ENCODE measurements at regions not wholly inside any gene's neighbourhood (a gene's known extent, or its start where the extent isn't known, plus 50 kb on each side); places are given as distances from the start of the nearest gene placed in this dataset.

- TF ChIP-seq EP300 (IDR thresholded peaks at IDR 0.05) (no peak), CTCF (IDR thresholded peaks at IDR 0.05) (no peak), POLR2A (IDR thresholded peaks at IDR 0.05) (no peak)
- intact Hi-C loops (cut with DNase I), result no loop called here
- Histone ChIP-seq H3K9me3 (no peaks in the 10 kb centered on the region), H3K4me3 (no peak overlapping the region), H3K27me3 (no peaks in the 10 kb centered on the region), H3K27ac (no peak overlapping the region), H3K4me1 (ENCODE audit: insufficient read depth) (no peaks in the 10 kb centered on the region), H3K36me3 (no peaks in the 10 kb centered on the region)
- 60 to 72% (median 71%) methylated on average over 1 of the region's 1 CpG for WGBS, 3 donors
- no peak for DNase-seq
Measured at GRCh38 chr2:59427980-59428379, 1125.5 kb downstream of the BCL11A start.

- Histone ChIP-seq H3K27ac (no peak overlapping the region), H3K4me1 (ENCODE audit: insufficient read depth) (no peaks in the 10 kb centered on the region), H3K27me3 (no peaks in the 10 kb centered on the region), H3K36me3 (no peaks in the 10 kb centered on the region), H3K4me3 (no peak overlapping the region), H3K9me3 (no peaks in the 10 kb centered on the region)
- no peak for TF ChIP-seq CTCF (IDR thresholded peaks at IDR 0.05)
- TF ChIP-seq EP300 (IDR thresholded peaks at IDR 0.05), result no peak
- TF ChIP-seq POLR2A (IDR thresholded peaks at IDR 0.05), result no peak
- intact Hi-C loops (cut with DNase I), result no loop called here
- 32 to 38% (median 34%) methylated on average over 3 of the region's 3 CpGs for WGBS, 3 donors
- no peak for DNase-seq
Measured at GRCh38 chr2:59425247-59425646, 1128.2 kb downstream of the BCL11A start.

GRCh38 chr2:59413751-59414570 is 1139.5 kb downstream of the BCL11A start:
- H3K9me3 ChIP-seq, result no peaks in the 10 kb centered on the region
- TF ChIP-seq EP300 (IDR thresholded peaks at IDR 0.05), result no peak
- no peak for TF ChIP-seq CTCF (IDR thresholded peaks at IDR 0.05)
- TF ChIP-seq POLR2A (IDR thresholded peaks at IDR 0.05), result no peak
- no peak overlapping the region for H3K4me3 ChIP-seq
- H3K27ac ChIP-seq, result no peak overlapping the region
- DNase-seq, result no peak
- H3K27me3 ChIP-seq, result no peaks in the 10 kb centered on the region
- no peaks in the 10 kb centered on the region for H3K4me1 ChIP-seq (ENCODE audit: insufficient read depth)
- WGBS, 3 donors, result 78 to 82% (median 78%) methylated on average over 11 of the region's 11 CpGs
- intact Hi-C loops (cut with DNase I), result no loop called here
- no peaks in the 10 kb centered on the region for H3K36me3 ChIP-seq

GRCh38 chr2:59399126-59399525 is 1154.3 kb downstream of the BCL11A start:
- no peaks in the 10 kb centered on the region for H3K36me3 ChIP-seq
- H3K27ac ChIP-seq, result no peak overlapping the region
- WGBS, 3 donors, result 85 to 94% (median 90%) methylated on average over 2 of the region's 2 CpGs
- intact Hi-C loops (cut with DNase I), result no loop called here
- no peaks in the 10 kb centered on the region for H3K9me3 ChIP-seq
- no peak for DNase-seq
- H3K4me3 ChIP-seq, result no peak overlapping the region
- TF ChIP-seq POLR2A (IDR thresholded peaks at IDR 0.05) (no peak), EP300 (IDR thresholded peaks at IDR 0.05) (no peak), CTCF (IDR thresholded peaks at IDR 0.05) (no peak)
- no peaks in the 10 kb centered on the region for H3K27me3 ChIP-seq
- no peaks in the 10 kb centered on the region for H3K4me1 ChIP-seq (ENCODE audit: insufficient read depth)
